ENCODE measurements at regions not wholly inside any gene's neighbourhood (a gene's known extent, or its start where the extent isn't known, plus 50 kb on each side); places are given as distances from the start of the nearest gene placed in this dataset.

GRCh38 chr2:153218851-153219250, 259.7 kb downstream of the RPRM start:
- no peaks in the 10 kb centered on the region for H3K9me3 ChIP-seq (ENCODE audit: low read length)
- H3K4me3 ChIP-seq (ENCODE audit: low read length): no peak overlapping the region
- no peaks in the 10 kb centered on the region for H3K27me3 ChIP-seq (ENCODE audit: insufficient read depth, low read length)
- no peaks in the 10 kb centered on the region for H3K4me1 ChIP-seq (ENCODE audit: insufficient read depth, low read length)
- no peaks in the 10 kb centered on the region for H3K36me3 ChIP-seq (ENCODE audit: insufficient read depth, low read length)
- no peak overlapping the region for H2AFZ ChIP-seq (ENCODE audit: low read depth, low read length)

GRCh38 chr2:153214337-153214736, 264.2 kb downstream of the RPRM start:
- no peak overlapping the region for H2AFZ ChIP-seq (ENCODE audit: low read depth, low read length)
- H3K4me1 ChIP-seq (ENCODE audit: insufficient read depth, low read length): no peaks in the 10 kb centered on the region
- no peaks in the 10 kb centered on the region for H3K27me3 ChIP-seq (ENCODE audit: insufficient read depth, low read length)
- H3K36me3 ChIP-seq (ENCODE audit: insufficient read depth, low read length): no peaks in the 10 kb centered on the region
- H3K4me3 ChIP-seq (ENCODE audit: low read length): no peak overlapping the region
- no peaks in the 10 kb centered on the region for H3K9me3 ChIP-seq (ENCODE audit: low read length)

- no peak overlapping the region for H3K4me3 ChIP-seq (ENCODE audit: low read length)
- no peaks in the 10 kb centered on the region for H3K9me3 ChIP-seq (ENCODE audit: low read length)
- H2AFZ ChIP-seq (ENCODE audit: low read depth, low read length): no peak overlapping the region
- H3K27me3 ChIP-seq (ENCODE audit: insufficient read depth, low read length): no peaks in the 10 kb centered on the region
- H3K36me3 ChIP-seq (ENCODE audit: insufficient read depth, low read length): no peaks in the 10 kb centered on the region
- no peaks in the 10 kb centered on the region for H3K4me1 ChIP-seq (ENCODE audit: insufficient read depth, low read length)
These were observed 265.5 kb downstream of the RPRM start for GRCh38 chr2:153213022-153213421.

- Histone ChIP-seq H3K4me3 (ENCODE audit: low read length) (no peak overlapping the region), H3K36me3 (ENCODE audit: insufficient read depth, low read length) (no peaks in the 10 kb centered on the region), H3K27me3 (ENCODE audit: insufficient read depth, low read length) (no peaks in the 10 kb centered on the region), H3K4me1 (ENCODE audit: insufficient read depth, low read length) (no peaks in the 10 kb centered on the region), H2AFZ (ENCODE audit: low read depth, low read length) (no peak overlapping the region), H3K9me3 (ENCODE audit: low read length) (no peaks in the 10 kb centered on the region)
These were observed 280.9 kb downstream of the RPRM start for GRCh38 chr2:153197402-153198386.

GRCh38 chr2:153196378-153197058, 282.0 kb downstream of the RPRM start:
- H3K4me3 ChIP-seq (ENCODE audit: low read length): no peak overlapping the region
- no peaks in the 10 kb centered on the region for H3K27me3 ChIP-seq (ENCODE audit: insufficient read depth, low read length)
- no peaks in the 10 kb centered on the region for H3K36me3 ChIP-seq (ENCODE audit: insufficient read depth, low read length)
- no peaks in the 10 kb centered on the region for H3K4me1 ChIP-seq (ENCODE audit: insufficient read depth, low read length)
- H2AFZ ChIP-seq (ENCODE audit: low read depth, low read length): no peak overlapping the region
- no peaks in the 10 kb centered on the region for H3K9me3 ChIP-seq (ENCODE audit: low read length)

GRCh38 chr2:153195342-153195741, 283.2 kb downstream of the RPRM start:
- Histone ChIP-seq H3K27me3 (ENCODE audit: insufficient read depth, low read length) (no peaks in the 10 kb centered on the region), H3K9me3 (ENCODE audit: low read length) (no peaks in the 10 kb centered on the region), H2AFZ (ENCODE audit: low read depth, low read length) (no peak overlapping the region), H3K36me3 (ENCODE audit: insufficient read depth, low read length) (no peaks in the 10 kb centered on the region), H3K4me1 (ENCODE audit: insufficient read depth, low read length) (no peaks in the 10 kb centered on the region), H3K4me3 (ENCODE audit: low read length) (no peak overlapping the region)

- Histone ChIP-seq H3K36me3 (ENCODE audit: insufficient read depth, low read length) (no peaks in the 10 kb centered on the region), H3K9me3 (ENCODE audit: low read length) (no peaks in the 10 kb centered on the region), H2AFZ (ENCODE audit: low read depth, low read length) (no peak overlapping the region), H3K4me1 (ENCODE audit: insufficient read depth, low read length) (no peaks in the 10 kb centered on the region), H3K27me3 (ENCODE audit: insufficient read depth, low read length) (no peaks in the 10 kb centered on the region), H3K4me3 (ENCODE audit: low read length) (no peak overlapping the region)
These were observed 289.3 kb downstream of the RPRM start for GRCh38 chr2:153189091-153189888.

- H3K4me1 ChIP-seq (ENCODE audit: insufficient read depth, low read length): no peaks in the 10 kb centered on the region
- H3K9me3 ChIP-seq (ENCODE audit: low read length): no peaks in the 10 kb centered on the region
- H2AFZ ChIP-seq (ENCODE audit: low read depth, low read length): no peak overlapping the region
- no peaks in the 10 kb centered on the region for H3K27me3 ChIP-seq (ENCODE audit: insufficient read depth, low read length)
- no peak overlapping the region for H3K4me3 ChIP-seq (ENCODE audit: low read length)
- no peaks in the 10 kb centered on the region for H3K36me3 ChIP-seq (ENCODE audit: insufficient read depth, low read length)
These were observed 298.8 kb downstream of the RPRM start for GRCh38 chr2:153179808-153180207.

- Histone ChIP-seq H3K27me3 (ENCODE audit: insufficient read depth, low read length) (no peaks in the 10 kb centered on the region), H3K4me3 (ENCODE audit: low read length) (no peak overlapping the region), H3K36me3 (ENCODE audit: insufficient read depth, low read length) (no peaks in the 10 kb centered on the region), H2AFZ (ENCODE audit: low read depth, low read length) (no peak overlapping the region), H3K9me3 (ENCODE audit: low read length) (no peaks in the 10 kb centered on the region), H3K4me1 (ENCODE audit: insufficient read depth, low read length) (no peaks in the 10 kb centered on the region)
These were observed 309.0 kb downstream of the RPRM start for GRCh38 chr2:153169609-153170008.

- Histone ChIP-seq H3K9me3 (ENCODE audit: low read length) (no peaks in the 10 kb centered on the region), H3K27me3 (ENCODE audit: insufficient read depth, low read length) (no peaks in the 10 kb centered on the region), H2AFZ (ENCODE audit: low read depth, low read length) (no peak overlapping the region), H3K36me3 (ENCODE audit: insufficient read depth, low read length) (no peaks in the 10 kb centered on the region), H3K4me3 (ENCODE audit: low read length) (no peak overlapping the region), H3K4me1 (ENCODE audit: insufficient read depth, low read length) (no peaks in the 10 kb centered on the region)
These were observed 313.5 kb downstream of the RPRM start for GRCh38 chr2:153165021-153165420.

- Histone ChIP-seq H3K9me3 (ENCODE audit: low read length) (no peaks in the 10 kb centered on the region), H3K4me3 (ENCODE audit: low read length) (no peak overlapping the region), H2AFZ (ENCODE audit: low read depth, low read length) (no peak overlapping the region), H3K36me3 (ENCODE audit: insufficient read depth, low read length) (no peaks in the 10 kb centered on the region), H3K4me1 (ENCODE audit: insufficient read depth, low read length) (no peaks in the 10 kb centered on the region), H3K27me3 (ENCODE audit: insufficient read depth, low read length) (no peaks in the 10 kb centered on the region)
These were observed 315.5 kb downstream of the RPRM start for GRCh38 chr2:153163055-153163454.

GRCh38 chr2:153156743-153157142, 321.8 kb downstream of the RPRM start:
- H2AFZ ChIP-seq (ENCODE audit: low read depth, low read length): no peak overlapping the region
- no peak overlapping the region for H3K4me3 ChIP-seq (ENCODE audit: low read length)
- no peaks in the 10 kb centered on the region for H3K27me3 ChIP-seq (ENCODE audit: insufficient read depth, low read length)
- no peaks in the 10 kb centered on the region for H3K4me1 ChIP-seq (ENCODE audit: insufficient read depth, low read length)
- no peaks in the 10 kb centered on the region for H3K9me3 ChIP-seq (ENCODE audit: low read length)
- no peaks in the 10 kb centered on the region for H3K36me3 ChIP-seq (ENCODE audit: insufficient read depth, low read length)

GRCh38 chr2:153152036-153152435, 326.5 kb downstream of the RPRM start:
- Histone ChIP-seq H2AFZ (ENCODE audit: low read depth, low read length) (no peak overlapping the region), H3K4me3 (ENCODE audit: low read length) (no peak overlapping the region), H3K36me3 (ENCODE audit: insufficient read depth, low read length) (no peaks in the 10 kb centered on the region), H3K9me3 (ENCODE audit: low read length) (no peaks in the 10 kb centered on the region), H3K4me1 (ENCODE audit: insufficient read depth, low read length) (no peaks in the 10 kb centered on the region), H3K27me3 (ENCODE audit: insufficient read depth, low read length) (no peaks in the 10 kb centered on the region)
